HG03280 (cell line): ENCODE measurements at regions not wholly inside any gene's neighbourhood (a gene's known extent, or its start where the extent isn't known, plus 50 kb on each side); places are given as distances from the start of the nearest gene placed in this dataset.
"Not testable (repeated sequence)": the region's sequence is repeated elsewhere in the genome, so short reads cannot be mapped to it uniquely, and the experiment has no call there.

ENCODE experiments used
- ATAC-seq: cut with Tn5 transposase; IDR thresholded peaks from one replicate; pipeline ENCODE4 v1.9.1; 2021; ENCODE audit warnings: mild to moderate bottlenecking, moderate library complexity; ENCODE audit not compliant: unreplicated experiment

- no peak for ATAC-seq
Observed at GRCh38 chr3:89533275-89533674, 425.9 kb downstream of the EPHA3 start.

GRCh38 chr3:89554587-89554986, 447.2 kb downstream of the EPHA3 start:
- not testable (repeated sequence) for ATAC-seq

DNA sequence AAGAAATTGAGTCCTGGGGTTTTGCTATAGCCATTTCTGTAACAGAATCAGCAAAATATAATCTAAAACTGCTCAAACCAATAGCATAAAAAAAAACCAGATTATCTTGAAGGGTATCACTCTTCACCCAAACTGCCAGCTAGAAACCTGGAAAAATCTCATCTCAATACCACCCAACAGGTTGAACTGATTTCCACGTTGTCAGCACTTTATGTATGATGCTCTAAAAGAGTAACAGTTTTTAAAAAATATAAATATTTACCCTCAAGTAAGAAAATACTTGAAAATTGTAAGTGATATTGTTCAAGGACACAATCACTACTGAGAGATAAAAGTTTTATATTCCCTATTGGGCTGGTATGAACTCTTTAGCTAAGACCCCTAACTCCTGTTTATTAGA, 451.3 kb downstream of the EPHA3 start:
- ATAC-seq, result no peak

DNA sequence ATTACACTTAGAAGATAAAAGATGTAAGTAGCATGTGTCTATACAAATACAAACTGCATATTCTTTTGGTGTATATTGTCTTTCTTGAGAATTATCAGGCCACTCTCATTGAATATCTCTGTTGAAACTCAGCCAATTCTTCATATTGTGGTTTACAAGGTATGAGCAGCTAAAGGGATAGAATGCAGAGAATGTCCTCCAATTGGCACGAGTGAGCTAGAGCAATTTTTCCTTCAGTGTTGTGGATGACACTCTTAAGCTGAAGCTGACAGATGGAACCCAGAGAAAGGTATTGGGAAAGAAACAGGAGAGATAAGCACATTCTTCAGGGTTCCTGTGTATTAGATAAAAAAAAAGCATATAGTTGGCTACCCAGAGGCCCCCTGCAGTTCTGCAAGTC, 453.1 kb downstream of the EPHA3 start:
- ATAC-seq, result no peak

GRCh38 chr3:89562373-89562772, 455.0 kb downstream of the EPHA3 start:
- ATAC-seq, result no peak

GRCh38 chr3:89565098-89565497, 457.7 kb downstream of the EPHA3 start:
- ATAC-seq, result no peak

- no peak for ATAC-seq
Observed at GRCh38 chr3:89570465-89570864, 463.0 kb downstream of the EPHA3 start.

GRCh38 chr3:89571298-89571697, 463.9 kb downstream of the EPHA3 start:
- no peak for ATAC-seq

DNA sequence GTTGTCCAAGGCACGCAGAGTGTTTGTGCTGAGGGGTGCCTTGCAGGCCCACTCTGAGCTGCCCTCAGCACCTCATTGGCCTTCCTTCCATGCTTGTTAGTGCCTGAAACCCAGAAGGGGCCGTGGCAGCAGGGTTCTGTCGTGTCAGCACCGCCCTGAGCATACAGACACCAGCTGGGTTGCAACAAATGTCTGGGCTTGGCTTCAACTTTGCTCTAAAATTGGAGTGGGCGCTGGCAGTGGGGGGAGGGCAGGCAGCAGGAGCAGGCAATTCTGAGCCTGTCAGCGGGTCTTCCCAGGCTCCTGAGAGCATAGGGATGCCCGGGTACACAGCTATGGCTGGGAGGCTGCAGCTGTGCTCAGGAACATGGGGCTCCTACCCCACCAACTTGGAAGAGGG, 464.3 kb downstream of the EPHA3 start:
- no peak for ATAC-seq

GRCh38 chr3:89572261-89572660, 464.8 kb downstream of the EPHA3 start:
- no peak for ATAC-seq

DNA sequence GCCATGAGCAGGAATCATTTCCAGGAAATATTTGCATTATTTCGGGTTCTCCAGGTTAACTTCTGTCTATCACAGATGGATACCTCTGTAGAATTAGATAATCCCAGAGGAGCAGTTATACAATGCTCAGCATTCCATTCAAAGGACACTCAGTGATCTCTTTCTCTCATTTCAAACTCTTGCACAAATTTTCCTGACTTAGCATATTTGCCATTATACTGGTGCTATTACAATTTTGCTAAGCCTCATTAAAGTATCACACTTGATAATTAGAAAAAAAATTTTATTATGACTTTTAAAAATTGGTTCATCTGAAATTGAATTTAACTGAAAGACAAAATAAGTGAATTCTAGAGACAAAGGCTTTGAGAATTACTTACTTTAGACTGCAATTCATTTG, 469.0 kb downstream of the EPHA3 start:
- ATAC-seq, result no peak

- no peak for ATAC-seq
Observed at GRCh38 chr3:89577637-89578530, 470.5 kb downstream of the EPHA3 start.

DNA sequence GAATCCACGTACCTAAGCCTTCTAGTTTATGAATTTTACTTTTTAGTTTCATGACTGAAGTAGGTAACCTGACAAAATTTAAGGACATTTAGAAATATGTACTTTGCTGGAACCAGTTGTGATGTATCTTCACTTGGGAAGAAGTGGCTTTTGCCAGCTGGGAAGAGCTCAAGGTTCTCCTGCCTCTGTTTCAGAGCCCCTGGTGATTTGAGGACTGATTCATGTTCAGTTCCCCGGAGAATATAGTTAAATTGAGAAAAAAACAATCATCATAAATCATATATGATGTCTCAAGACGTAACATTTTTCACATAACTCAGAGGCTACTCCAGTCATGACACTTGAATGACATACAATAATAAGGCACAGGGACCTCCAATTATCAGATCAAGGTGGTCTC, 473.4 kb downstream of the EPHA3 start:
- no peak for ATAC-seq

GRCh38 chr3:89584398-89584797, 477.0 kb downstream of the EPHA3 start:
- ATAC-seq, result no peak

DNA sequence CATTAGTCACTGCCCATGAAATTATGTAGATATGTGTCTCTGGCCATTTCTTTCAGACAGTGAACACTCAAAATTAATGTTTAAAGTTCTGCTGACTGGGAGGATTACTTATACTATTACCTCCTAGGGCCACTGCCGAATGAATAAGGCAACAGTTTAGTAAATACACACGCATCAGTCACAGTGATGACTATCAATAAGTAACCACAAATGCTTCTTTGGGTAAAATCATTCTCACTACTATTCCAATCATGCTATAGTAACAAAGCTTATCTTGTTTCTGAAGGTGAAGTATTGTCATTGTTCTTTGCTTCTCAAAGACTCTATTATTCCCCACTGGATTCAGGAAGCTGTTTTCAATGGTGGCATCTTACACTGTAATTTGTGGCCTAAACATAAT, 478.8 kb downstream of the EPHA3 start:
- ATAC-seq, result no peak

- ATAC-seq, result no peak
Observed at GRCh38 chr3:89586676-89587075, 479.3 kb downstream of the EPHA3 start.

DNA sequence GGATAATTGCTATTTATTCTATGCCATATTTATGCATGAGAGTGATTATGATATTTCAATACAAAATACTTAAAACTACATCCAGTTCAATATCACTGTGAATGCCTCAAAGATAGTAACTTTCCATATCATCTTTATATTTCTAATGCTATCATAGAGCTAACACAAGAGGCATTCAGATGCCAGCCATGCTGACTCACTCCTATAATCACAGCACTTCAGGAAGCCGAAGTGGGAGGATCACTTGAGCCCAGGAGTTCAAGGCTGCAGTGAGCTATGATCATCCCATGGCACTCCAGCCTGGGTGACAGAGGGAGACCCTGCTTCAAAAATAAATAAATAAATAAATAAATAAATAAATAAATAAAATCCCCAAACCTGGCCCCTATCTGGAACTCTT, 498.7 kb downstream of the EPHA3 start:
- ATAC-seq, result no peak

- no peak for ATAC-seq
Observed at GRCh38 chr3:89612027-89612426, 504.6 kb downstream of the EPHA3 start.

- no peak for ATAC-seq
Observed at GRCh38 chr3:89613241-89613640, 505.8 kb downstream of the EPHA3 start.

- ATAC-seq, result no peak
Observed at GRCh38 chr3:89617706-89618105, 510.3 kb downstream of the EPHA3 start.

GRCh38 chr3:89619263-89619662, 511.8 kb downstream of the EPHA3 start:
- ATAC-seq, result no peak

GRCh38 chr3:89622063-89622700, 514.8 kb downstream of the EPHA3 start:
- ATAC-seq, result no peak
